Stimulated activated CD8-positive, alpha-beta memory T cell treated with anti-CD3 and anti-CD28 coated beads, Interleukin-7, amount 100 ng/mL, for 48 hours (primary cell): ENCODE measurements at regions not wholly inside any gene's neighbourhood (a gene's known extent, or its start where the extent isn't known, plus 50 kb on each side); places are given as distances from the start of the nearest gene placed in this dataset.
"Not testable (repeated sequence)": the region's sequence is repeated elsewhere in the genome, so short reads cannot be mapped to it uniquely, and the experiment has no call there.

Experiments used
- DNase-seq, 2 donors: peaks; one replicate each; pipeline ENCODE4 v3.0.0-alpha.2; 2020; ENCODE audit warnings: low read depth in 1 of 2; ENCODE audit errors: extremely low read depth in 1 of 2

GRCh38 chr9:41075671-41076070 lies 52.8 kb downstream of the FOXD4L6 start:
- not testable (repeated sequence) for DNase-seq

- DNase-seq: not testable (repeated sequence)
Measured at GRCh38 chr9:41074356-41074942, 54.0 kb downstream of the FOXD4L6 start.

DNA sequence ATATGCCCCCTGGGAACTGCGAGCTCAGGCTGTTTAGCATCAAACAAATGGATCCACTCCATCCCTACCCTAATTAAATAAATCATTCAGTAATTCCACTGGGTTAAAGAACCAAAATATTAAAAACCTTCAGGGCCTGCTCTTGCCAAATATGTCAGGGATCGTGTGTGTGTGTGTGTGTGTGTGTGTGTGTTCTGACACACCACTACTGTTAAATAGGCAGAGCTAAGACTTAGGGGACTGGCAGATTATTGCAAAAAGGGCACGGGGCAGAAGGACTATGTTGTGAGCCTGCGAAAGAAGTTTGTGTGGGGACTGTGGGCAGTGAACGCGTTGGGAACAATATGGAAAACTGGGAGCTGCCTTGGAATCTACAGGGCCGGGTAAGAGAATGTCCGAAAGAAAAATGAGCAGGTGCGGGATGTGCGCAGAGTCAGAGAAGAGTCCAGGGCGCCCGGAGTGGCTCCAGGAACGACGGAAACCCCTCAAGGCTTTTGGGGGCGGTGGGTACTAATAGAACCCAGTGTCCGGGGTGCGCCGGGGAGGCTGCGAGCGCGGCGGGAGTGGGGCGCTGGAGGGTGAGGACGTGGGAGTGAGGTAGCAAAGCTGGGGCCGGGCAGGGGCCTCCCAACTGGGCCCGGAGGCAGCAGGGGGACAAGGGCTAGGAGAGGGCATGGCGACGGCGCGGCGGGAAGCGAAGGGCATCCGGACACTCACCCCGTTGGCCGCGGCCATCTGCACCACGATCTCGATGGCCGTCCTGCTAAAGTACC lies 54.8 kb downstream of the FOXD4L6 start:
- not testable (repeated sequence) for DNase-seq

DNA sequence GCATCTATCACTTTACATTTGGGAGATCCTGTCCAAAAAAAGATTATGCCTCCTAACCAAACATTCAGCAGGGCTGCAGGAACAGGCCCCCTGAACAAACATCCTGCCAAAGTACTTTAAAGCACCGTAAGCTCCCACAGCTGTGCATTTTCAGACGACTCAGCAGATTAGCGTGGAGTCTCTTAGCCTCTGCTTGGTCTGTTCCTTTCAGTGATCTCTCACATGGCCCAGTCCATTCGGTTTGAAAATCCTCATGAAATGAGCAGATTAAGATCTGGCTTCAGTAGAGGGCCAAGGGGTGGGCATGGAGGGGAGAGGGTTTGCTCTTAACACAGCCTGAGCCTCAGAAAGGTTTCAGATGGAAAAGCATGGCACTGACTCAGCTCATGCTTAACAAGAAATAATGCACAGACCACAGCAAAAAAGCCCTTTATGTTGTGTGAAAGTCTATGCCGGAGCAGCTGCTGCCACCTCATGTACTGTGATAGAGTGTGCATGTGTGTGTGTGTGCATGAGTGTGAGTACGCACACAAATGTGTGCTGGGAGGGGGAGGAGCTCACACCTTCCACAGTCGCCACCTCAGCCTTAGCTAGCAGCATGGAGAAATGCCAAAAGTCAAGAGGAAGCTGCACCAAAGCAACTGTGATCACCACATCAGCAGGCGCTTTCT lies 64.2 kb downstream of the FOXD4L6 start:
- DNase-seq: peak in 1 of 2 donors; percentile 11

GRCh38 chr9:41063243-41063642 lies 65.2 kb downstream of the FOXD4L6 start:
- not testable (repeated sequence) for DNase-seq

DNA sequence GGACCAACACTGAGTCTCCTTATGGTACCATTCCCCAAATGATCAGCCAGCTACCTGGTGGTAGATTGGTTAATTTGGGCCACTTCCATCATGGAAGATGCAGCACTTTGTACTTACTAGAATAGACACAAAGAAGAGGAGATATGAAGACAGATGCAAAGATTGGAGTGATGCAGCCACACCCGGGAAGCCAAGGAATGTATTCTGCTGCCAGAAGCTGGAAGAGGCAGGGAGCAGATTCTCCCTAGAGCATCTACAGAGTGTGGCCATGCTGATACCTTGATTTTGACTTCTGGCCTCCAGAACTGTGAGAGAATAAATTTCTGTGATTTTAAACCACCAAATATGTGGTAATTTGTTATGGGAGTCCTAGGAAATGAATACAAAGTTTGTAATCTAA lies 68.9 kb downstream of the FOXD4L6 start:
- not testable (repeated sequence) for DNase-seq

DNA sequence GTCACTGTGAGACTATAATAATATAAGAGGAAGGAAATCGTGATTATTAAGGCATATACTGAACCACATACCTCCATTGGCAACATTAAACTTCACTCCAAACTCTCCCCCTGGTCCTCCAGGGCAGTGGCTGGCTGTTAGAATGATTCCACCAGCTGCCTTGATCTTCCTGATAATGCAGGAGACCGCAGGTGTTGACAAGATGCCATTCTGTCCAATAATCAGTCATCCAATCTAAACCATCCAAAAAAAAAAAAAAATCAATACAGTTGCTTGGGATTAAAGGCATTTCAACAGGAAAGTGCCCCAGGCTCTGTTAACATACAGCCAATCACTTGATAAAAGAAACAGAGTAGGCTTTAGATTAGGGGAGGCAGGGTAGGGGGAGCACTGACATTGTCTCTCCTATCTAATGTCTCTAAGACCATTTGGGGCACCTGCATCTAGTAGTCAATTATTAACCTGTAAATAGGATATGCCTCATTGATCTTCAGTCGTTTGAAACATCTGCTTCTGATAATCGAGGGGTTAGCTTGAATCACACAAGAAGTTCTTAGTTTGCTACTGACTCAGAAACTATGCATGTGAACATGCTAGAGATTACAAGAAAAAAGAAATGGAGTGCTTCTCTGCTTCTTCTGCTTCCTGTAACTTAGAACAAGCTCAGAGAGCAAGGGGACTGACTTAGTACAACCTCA lies 74.7 kb downstream of the FOXD4L6 start:
- DNase-seq: not testable (repeated sequence)

GRCh38 chr9:41048672-41049071 lies 79.8 kb downstream of the FOXD4L6 start:
- DNase-seq: not testable (repeated sequence)

- DNase-seq: not testable (repeated sequence)
Measured at GRCh38 chr9:41047792-41048191, 80.7 kb downstream of the FOXD4L6 start.

- DNase-seq: not testable (repeated sequence)
Measured at GRCh38 chr9:41044930-41045329, 83.6 kb downstream of the FOXD4L6 start.

GRCh38 chr9:41043433-41043832 lies 85.0 kb downstream of the FOXD4L6 start:
- DNase-seq: not testable (repeated sequence)

- DNase-seq: not testable (repeated sequence)
Measured at GRCh38 chr9:41042111-41042510, 86.4 kb downstream of the FOXD4L6 start.

DNA sequence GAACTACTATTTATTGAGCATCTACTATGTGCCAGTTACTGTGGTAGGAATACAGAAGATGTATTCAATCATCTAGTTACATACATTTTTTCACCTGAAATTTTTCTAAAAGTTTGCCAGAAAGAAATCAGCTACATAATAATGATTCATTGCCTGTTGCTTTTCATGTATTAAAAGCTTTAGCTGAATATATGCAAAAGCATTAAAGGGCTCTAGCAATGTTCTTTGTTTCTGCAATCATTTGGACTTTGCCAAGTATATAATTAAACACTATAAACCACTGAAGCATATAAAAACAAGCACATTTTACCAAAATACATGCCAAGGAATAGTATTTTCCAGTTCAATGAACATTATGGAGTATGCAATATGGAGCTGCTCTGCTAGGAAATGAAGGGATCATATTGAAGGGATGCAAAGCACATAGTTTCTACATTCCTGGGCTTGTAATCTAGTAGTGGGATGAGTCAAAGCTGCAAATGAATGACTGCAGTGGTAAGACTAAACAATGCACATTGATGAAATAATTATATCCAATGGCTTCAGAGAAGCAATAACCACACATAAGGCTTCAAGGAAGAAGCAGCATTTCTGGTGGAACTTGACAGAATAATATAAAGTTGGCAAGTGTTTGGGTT lies 87.7 kb downstream of the FOXD4L6 start:
- DNase-seq: not testable (repeated sequence)

DNA sequence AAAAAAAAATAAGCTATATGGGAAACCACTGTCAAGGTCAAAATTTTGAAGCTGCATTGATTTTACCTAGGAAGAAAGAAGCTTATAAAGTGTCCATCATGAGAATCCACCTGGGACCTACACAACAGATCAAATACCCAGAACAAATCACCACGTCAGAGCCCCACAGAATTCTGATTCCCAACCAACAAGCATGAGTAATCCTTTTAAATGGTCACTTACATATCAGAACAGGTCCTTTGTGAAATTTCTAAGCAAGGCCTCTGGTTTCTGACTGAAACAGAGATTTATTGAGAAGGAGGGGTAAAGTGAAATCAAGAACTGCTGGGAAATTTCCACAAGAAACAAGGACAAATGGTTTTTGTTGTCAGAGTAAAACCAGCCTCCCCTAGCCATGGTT lies 93.2 kb downstream of the FOXD4L6 start:
- not testable (repeated sequence) for DNase-seq

GRCh38 chr9:41034699-41035197 lies 93.7 kb downstream of the FOXD4L6 start:
- DNase-seq: not testable (repeated sequence)

DNA sequence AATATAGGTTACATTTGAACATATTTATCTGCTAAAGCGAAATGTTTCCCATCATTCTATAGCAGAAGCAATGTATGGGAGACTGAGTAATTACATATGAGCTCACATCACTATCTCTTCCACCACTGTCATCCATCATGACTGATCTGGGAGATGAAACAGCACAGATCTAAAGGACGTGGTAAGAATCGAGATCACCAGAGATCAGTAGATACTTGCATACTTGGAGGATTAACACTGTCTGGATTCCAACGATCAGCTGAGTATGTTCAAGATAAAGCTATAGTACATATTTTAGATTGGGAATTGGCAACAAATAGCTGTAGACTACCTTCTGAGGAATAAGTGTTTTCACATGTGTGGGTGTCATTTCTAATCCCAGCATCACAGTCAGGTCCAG lies 94.6 kb downstream of the FOXD4L6 start:
- DNase-seq: not testable (repeated sequence)

GRCh38 chr9:41033360-41033759 lies 95.1 kb downstream of the FOXD4L6 start:
- not testable (repeated sequence) for DNase-seq

- DNase-seq: not testable (repeated sequence)
Measured at GRCh38 chr9:41026912-41027676, 101.4 kb downstream of the FOXD4L6 start.

DNA sequence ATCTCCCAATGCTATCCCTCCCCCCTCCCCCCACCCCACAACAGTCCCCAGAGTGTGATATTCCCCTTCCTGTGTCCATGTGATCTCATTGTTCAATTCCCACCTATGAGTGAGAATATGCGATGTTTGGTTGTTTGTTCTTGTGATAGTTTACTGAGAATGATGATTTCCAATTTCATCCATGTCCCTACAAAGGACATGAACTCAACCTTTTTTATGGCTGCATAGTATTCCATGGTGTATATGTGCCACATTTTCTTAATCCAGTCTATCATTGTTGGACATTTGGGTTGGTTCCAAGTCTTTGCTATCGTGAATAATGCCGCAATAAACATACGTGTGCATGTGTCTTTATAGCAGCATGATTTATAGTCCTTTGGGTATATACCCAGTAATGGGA lies 106.1 kb downstream of the FOXD4L6 start:
- DNase-seq: not testable (repeated sequence)
